Uterus (tissue), 3 donors: ENCODE measurements at regions not wholly inside any gene's neighbourhood (a gene's known extent, or its start where the extent isn't known, plus 50 kb on each side); places are given as distances from the start of the nearest gene placed in this dataset.

Source experiments
- DNase-seq, 2 donors: peaks; one replicate each; pipeline ENCODE4 v3.0.0-alpha.2; 2019 to 2020
- H3K27ac ChIP-seq, 2 donors: fragments of 200-600 bp; sonication (generic); 1 replicate in 1 of 2; 2 replicates in 1 of 2; pipeline ENCODE4 v1.5.1; 2016 to 2018
- H3K27me3 ChIP-seq, 2 donors: fragments of 200-600 bp; sonication (generic); one replicate each; pipeline ENCODE4 v1.5.1; 2018 to 2019; ENCODE audit warnings: control low read depth in 1 of 2
- H3K36me3 ChIP-seq, 2 donors: fragments of 200-600 bp; sonication (generic); one replicate each; pipeline ENCODE4 v1.5.1; 2019; ENCODE audit warnings: control low read depth in 1 of 2
- H3K4me1 ChIP-seq, 2 donors: fragments of 200-600 bp; sonication (generic); one replicate each; pipeline ENCODE4 v1.5.1; 2018 to 2019; ENCODE audit warnings: control low read depth in 1 of 2
- H3K4me3 ChIP-seq, 2 donors: fragments of 200-600 bp; sonication (generic); 1 replicate in 1 of 2; 2 replicates in 1 of 2; pipeline ENCODE4 v1.5.1; 2018 to 2019; ENCODE audit warnings: mild to moderate bottlenecking in 1 of 2
- H3K9me3 ChIP-seq, 2 donors: fragments of 200-600 bp; sonication (generic); one replicate each; pipeline ENCODE4 v1.5.1; 2019; ENCODE audit warnings: control low read depth in 1 of 2
- POLR2A ChIP-seq, 2 donors: fragments of 450-650 bp; IDR thresholded peaks; one replicate each; pipeline ENCODE4 v1.6.1; 2016; ENCODE audit warnings: antibody characterized with exemption in 2 of 2, mild to moderate bottlenecking in 1 of 2, moderate library complexity in 1 of 2
- intact Hi-C: fragments of 100-400 bp; cut with DNase I; formaldehyde crosslinking; loops from one replicate; pipeline ENCODE4 v1.15.1; 2023; ENCODE audit warnings: low total_unique reads
- TF ChIP-seq, protein P1 (sequence below), 4 experiments: fragments of 200-600 bp in 2 of 4; fragments of 450-650 bp in 2 of 4; sonication (generic) in 2 of 4; IDR thresholded peaks; one replicate each; pipeline ENCODE4 v1.5.1; 2016 to 2019; ENCODE audit warnings: antibody characterized with exemption in 4 of 4, mild to moderate bottlenecking in 2 of 4, moderate library complexity in 1 of 4
- donor health status: DM: yes; HTN: yes; CAD: no.

DNA sequence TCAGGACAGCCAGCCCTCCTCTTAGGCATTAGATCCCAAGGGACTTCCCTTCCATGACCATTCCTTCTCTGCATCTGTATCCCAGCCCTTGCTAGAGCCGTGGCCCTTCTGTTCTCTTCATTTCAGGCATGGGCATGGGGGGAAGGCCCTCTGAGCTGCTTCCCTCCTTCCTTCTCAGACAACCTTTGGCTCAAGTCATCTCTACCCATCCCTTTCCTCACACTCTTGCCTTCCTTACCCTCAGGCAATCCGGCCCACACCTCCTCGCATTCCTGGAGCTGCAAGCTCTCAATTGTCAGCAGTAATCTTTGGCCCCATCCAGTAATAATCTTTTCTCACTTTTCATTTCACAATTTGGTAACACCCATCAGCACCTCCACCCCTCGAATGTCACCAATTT lies 426.9 kb upstream of the JARID2 start:
- intact Hi-C loops = no loop called here
- TF ChIP-seq POLR2A (IDR thresholded peaks at IDR 0.05) = no peak
- TF ChIP-seq, protein P1, sequence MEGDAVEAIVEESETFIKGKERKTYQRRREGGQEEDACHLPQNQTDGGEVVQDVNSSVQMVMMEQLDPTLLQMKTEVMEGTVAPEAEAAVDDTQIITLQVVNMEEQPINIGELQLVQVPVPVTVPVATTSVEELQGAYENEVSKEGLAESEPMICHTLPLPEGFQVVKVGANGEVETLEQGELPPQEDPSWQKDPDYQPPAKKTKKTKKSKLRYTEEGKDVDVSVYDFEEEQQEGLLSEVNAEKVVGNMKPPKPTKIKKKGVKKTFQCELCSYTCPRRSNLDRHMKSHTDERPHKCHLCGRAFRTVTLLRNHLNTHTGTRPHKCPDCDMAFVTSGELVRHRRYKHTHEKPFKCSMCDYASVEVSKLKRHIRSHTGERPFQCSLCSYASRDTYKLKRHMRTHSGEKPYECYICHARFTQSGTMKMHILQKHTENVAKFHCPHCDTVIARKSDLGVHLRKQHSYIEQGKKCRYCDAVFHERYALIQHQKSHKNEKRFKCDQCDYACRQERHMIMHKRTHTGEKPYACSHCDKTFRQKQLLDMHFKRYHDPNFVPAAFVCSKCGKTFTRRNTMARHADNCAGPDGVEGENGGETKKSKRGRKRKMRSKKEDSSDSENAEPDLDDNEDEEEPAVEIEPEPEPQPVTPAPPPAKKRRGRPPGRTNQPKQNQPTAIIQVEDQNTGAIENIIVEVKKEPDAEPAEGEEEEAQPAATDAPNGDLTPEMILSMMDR (IDR thresholded peaks at IDR 0.05) = no peak
- Histone ChIP-seq H3K4me1 (no peaks in the 10 kb centered on the region), H3K4me3 (no peak overlapping the region), H3K27ac (no peak overlapping the region), H3K9me3 (no peaks in the 10 kb centered on the region), H3K36me3 (no peaks in the 10 kb centered on the region), H3K27me3 (no peaks in the 10 kb centered on the region)
- DNase-seq = no peak

DNA sequence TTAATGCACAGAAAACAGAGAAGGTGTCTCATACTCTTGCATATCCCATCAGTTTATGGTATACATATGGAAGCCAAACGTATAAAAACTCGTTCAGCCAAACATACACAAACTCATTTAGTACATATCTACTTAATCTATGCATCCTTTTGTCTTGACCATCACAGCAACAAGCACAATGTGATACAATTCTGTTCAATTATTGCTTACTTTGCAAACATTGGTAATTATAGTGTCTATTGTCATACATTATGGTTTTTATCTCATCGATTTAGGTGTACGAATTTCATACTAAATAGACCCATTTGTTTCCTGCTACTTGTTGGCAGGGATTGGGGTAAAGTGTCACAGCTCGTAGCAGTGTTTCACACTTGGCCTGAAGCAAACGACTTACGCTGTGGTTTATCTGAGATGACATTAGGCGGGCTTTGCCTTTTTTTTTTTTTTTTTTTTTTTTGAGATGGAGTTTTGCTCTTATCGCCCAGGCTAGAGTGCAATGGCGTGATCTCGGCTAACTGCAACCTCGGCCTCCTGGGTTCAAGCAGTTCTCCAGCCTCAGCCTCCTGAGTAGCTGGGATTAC lies 425.9 kb upstream of the JARID2 start:
- TF ChIP-seq POLR2A (IDR thresholded peaks at IDR 0.05) = no peak
- TF ChIP-seq, protein P1 (IDR thresholded peaks at IDR 0.05) = no peak
- no peak overlapping the region for H3K27ac ChIP-seq
- no peaks in the 10 kb centered on the region for H3K9me3 ChIP-seq
- H3K4me1 ChIP-seq = no peaks in the 10 kb centered on the region
- H3K36me3 ChIP-seq = no peaks in the 10 kb centered on the region
- H3K4me3 ChIP-seq = no peak overlapping the region
- no peaks in the 10 kb centered on the region for H3K27me3 ChIP-seq
- no peak for DNase-seq
- intact Hi-C loops = no loop called here

DNA sequence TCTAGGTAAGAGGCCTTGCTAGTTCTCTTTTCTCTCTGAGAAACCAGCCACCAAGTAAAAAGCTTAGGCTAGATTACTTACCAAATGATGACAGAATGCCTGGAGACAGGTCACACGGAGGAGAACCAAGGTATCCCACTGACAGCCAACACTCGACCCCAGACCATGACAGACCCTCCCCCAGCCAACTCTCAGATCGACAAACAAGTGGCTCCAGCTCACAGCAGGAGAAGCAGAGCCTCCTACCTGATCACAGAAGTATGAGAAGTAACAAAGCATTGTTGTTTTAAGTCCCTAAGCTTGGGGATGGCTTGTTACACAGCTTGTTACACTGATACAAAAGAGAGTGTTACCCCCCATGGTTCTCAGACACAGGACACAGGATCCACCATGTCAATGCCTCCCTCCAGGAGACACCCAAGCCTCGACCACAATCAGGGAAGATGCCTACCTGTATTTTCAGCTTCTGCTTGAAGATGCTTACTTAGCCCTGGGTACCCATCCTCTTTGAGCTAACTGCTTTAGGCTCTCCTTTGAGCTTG lies 423.8 kb upstream of the JARID2 start:
- Histone ChIP-seq H3K27me3 (no peaks in the 10 kb centered on the region), H3K4me1 (no peaks in the 10 kb centered on the region), H3K4me3 (no peak overlapping the region), H3K36me3 (no peaks in the 10 kb centered on the region), H3K9me3 (no peaks in the 10 kb centered on the region), H3K27ac (no peak overlapping the region)
- no peak for DNase-seq
- no peak for TF ChIP-seq POLR2A (IDR thresholded peaks at IDR 0.05)
- TF ChIP-seq, protein P1 (IDR thresholded peaks at IDR 0.05) = no peak
- intact Hi-C loops = no loop called here

DNA sequence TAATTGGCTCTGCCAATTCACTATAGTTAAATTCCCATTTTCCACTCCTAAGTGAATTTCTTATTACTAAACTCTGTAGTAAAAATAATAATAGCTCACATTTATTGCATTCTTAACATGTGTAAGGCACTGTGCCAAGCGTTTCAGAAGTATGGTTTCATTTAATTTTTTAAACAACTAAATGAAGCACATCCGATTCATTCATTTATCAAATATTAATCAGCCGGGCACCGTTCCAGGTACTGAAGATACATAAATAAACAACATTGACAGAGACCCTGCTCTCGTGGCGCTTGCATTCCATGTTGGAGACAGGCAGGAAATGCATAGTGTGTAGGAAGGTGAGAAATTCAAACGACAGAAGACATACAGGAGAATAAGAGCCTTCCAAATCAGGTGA lies 423.2 kb upstream of the JARID2 start:
- H3K36me3 ChIP-seq = no peaks in the 10 kb centered on the region
- no peak for TF ChIP-seq POLR2A (IDR thresholded peaks at IDR 0.05)
- TF ChIP-seq, protein P1 (IDR thresholded peaks at IDR 0.05) = no peak
- H3K9me3 ChIP-seq = no peaks in the 10 kb centered on the region
- no peak overlapping the region for H3K4me3 ChIP-seq
- intact Hi-C loops = no loop called here
- DNase-seq = no peak
- H3K27me3 ChIP-seq = no peaks in the 10 kb centered on the region
- no peak overlapping the region for H3K27ac ChIP-seq
- no peaks in the 10 kb centered on the region for H3K4me1 ChIP-seq

GRCh38 chr6:14824060-14824459 lies 421.8 kb upstream of the JARID2 start:
- TF ChIP-seq, protein P1 (IDR thresholded peaks at IDR 0.05) = no peak
- no peak for TF ChIP-seq POLR2A (IDR thresholded peaks at IDR 0.05)
- no peaks in the 10 kb centered on the region for H3K36me3 ChIP-seq
- H3K4me3 ChIP-seq = no peak overlapping the region
- H3K4me1 ChIP-seq = no peaks in the 10 kb centered on the region
- intact Hi-C loops = no loop called here
- no peaks in the 10 kb centered on the region for H3K27me3 ChIP-seq
- no peak overlapping the region for H3K27ac ChIP-seq
- no peaks in the 10 kb centered on the region for H3K9me3 ChIP-seq
- DNase-seq = no peak
